HG03439 (cell line): ENCODE measurements at regions not wholly inside any gene's neighbourhood (a gene's known extent, or its start where the extent isn't known, plus 50 kb on each side); places are given as distances from the start of the nearest gene placed in this dataset.
"Not testable (repeated sequence)": the region's sequence is repeated elsewhere in the genome, so short reads cannot be mapped to it uniquely, and the experiment has no call there.

Source experiments
- ATAC-seq: cut with Tn5 transposase; IDR thresholded peaks from one replicate; pipeline ENCODE4 v1.9.1; 2021; ENCODE audit warnings: mild to moderate bottlenecking, moderate library complexity; ENCODE audit not compliant: unreplicated experiment

DNA sequence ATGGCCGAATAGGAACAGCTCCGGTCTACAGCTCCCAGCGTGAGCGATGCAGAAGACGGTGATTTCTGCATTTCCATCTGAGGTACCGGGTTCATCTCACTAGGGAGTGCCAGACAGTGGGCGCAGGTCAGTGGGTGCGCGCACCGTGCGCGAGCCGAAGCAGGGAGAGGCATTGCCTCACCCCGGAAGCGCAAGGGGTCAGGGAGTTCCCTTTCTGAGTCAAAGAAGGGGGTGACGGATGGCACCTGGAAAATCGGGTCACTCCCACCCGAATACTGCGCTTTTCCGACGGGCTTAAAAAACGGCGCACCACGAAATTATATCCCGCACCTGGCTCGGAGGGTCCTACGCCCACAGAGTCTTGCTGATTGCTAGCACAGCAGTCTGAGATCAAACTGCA, 572.8 kb upstream of the AGA start:
- not testable (repeated sequence) for ATAC-seq

DNA sequence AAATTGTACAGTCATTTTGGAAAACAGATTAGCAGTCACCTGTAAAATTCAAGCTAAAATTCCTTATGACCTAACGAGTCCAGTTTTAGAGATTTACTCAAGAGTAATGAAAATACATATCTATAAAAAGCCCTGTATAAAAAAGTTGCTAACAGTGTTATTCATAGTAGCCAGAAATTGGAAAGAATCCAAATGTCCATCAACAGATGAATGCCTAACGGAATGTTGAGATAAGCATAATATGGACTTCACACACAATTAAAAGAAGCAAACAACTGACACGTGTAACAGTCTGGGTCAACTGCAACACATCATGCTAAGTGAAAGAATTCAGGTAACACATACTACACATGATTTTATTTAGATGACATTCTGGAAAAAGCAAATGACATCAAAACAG, 584.8 kb upstream of the AGA start:
- no peak for ATAC-seq

DNA sequence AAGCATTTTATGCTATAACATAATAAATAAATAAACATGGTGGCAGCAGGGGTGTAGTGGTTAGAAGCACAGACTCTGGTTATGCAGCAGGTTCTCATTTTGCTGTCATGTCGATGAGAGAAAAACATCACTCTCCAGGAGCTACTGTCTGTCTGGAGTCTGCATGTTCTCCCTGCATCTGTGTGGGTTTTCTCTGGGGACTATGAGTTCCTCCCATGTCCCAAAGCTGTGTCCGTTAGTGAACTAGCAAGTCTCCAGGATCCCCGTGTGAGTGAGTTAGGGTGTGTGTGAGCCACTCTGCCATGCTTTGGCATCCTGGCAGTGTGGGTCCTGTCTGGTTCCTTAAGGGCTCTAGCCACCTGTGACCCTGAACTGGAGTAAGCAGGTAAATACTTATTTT, 585.6 kb upstream of the AGA start:
- ATAC-seq = no peak

DNA sequence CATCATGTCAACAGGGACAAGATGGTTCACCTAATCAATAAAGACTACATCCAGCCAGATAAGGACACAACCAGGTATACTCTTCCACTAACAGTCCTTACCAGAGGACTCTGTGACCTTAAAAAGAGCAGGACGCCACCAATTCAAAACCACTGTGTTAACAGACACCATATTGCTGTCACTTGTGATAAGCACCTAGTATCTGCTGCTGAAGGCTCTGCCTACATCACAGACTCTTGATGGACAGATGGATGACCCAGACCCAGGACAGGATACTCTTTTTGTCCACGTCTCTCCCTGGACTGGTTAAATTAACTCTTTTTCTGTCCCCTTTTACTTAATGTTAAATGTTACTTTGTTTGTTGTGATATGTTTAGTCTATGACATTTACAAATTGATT, 586.2 kb upstream of the AGA start:
- no peak for ATAC-seq

DNA sequence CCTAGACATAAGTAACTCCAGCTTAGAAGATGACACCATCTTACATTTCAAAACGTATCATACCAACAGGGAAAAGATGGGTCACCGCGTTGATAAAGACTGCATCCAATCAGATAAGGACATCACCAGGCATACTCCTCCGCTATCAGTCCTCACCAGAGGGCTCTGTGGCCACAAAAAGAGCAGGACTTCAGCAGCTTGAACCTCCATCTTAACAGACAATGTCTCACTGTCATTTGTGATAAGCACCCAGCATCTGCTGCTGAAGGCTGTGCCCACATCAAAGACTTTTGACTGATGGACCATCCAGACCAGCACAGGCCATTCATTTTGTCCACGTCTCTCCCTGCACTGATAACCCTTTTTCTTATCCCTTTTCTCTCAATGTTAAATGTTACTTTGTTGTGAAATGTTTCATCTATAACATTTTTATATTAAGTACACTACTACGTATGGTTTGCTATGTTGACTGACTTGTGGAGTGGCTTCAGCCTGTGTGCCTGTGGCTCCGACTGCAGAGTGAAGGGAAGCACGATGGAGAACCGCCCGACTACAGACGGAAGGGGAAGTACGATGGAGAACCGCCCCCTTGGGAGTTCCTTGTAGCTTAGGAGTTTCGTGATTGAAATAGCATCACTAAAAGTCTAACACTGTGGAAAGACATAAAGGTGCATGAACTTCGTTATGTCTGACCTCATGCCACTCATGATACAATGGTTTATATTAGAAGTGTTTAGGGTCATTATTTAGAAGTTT, 595.4 kb upstream of the AGA start:
- no peak for ATAC-seq

DNA sequence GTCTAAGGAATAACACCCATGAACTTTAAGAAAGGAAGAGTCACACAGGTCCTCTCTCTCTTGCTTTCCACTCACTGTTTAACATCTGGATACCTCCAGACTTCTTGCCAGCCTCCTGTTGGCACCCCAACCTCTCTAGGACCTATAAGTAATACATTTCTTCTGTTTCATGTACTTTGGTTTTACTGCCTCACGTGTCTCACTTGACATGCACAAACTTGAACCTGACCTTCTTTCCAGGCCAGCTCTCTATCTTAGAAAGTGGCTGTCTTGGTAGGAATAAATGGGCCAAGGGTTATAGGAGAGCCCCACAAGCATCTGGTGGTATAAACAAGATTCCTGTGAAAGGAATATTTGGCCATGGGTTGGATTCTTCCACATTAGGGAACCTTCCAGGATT, 614.8 kb upstream of the AGA start:
- no peak for ATAC-seq

DNA sequence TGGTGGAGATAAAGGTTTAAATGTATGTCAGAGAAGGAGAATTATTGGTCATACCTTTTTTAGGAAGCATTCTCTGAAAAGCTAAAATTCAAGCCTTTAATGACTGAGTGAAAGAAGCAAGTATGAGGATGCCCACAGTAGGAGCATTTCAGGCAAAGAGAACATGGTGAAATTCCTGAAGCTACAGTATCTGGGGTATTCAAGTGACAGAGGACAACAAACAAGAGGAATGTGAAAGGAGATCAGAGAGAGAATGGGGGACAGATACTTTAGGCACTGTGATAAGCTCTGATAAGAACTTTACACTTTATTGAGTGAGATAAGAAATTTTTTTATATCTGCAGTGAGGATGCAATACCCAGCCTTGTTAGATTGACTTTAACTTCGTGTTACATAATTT, 621.3 kb upstream of the AGA start:
- ATAC-seq = no peak

DNA sequence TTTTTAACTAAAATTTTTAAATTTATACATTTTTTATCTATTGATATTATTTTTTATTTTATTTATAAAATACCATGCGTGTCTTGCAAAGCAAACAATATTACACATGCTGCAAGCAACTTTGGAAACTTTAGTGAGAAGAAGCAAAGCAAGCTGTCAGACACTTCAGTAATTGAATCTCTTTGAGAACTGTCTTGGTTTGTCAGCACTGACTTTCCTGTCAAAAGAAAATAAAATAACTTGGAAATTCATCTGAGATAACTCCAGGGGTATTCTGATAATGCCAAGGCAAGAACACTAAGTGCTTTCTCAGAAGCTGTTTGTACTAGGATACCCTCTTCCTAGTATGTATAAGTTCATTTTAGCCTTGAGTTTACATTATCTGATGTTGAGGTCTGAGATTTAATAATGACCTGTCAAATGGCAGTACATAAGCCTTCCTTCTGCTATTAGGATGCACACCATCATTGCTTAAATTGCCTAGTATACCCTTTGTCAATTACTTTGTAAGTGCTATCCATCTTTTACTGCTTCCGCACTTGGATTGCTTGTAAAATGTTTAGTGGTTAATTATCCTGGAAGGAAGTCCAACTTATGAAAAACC, 624.2 kb upstream of the AGA start:
- no peak for ATAC-seq

DNA sequence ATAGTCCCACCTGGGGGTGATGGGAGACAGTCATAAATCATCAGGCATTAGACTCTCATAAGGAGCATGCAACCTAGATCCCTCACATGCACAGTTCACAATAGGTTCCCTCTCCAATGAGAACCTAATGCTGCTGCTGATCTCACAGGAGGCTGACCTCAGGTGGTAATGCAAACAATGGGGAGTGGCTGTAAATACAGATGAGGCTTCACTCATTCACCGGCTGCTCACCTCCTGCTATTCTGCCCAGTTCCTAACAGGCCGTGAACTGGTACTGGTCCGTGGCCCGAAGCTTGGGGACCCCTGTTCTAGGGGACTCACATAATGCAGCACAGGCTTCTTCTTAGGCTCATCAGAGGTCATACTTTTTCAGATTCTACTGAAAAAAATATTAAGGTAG, 625.9 kb upstream of the AGA start:
- no peak for ATAC-seq

DNA sequence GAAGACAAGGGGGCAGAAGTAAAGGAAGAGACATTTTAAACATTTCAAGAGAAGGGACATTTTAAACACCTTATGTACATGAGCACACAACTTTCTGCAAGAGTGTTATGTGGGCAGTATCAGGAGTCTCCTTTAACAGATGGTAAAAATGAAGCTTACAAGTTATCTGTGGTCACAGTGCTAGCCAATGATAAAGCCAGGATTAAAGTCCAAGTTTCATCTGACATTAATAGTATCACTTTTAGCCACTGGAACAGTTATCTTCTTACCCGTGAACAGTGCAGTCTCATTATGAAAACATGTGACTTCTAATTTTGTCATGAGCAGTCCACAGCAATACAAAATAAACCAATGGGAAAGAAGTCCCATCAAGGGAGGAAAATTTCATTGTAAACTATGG, 627.9 kb upstream of the AGA start:
- ATAC-seq = no peak

DNA sequence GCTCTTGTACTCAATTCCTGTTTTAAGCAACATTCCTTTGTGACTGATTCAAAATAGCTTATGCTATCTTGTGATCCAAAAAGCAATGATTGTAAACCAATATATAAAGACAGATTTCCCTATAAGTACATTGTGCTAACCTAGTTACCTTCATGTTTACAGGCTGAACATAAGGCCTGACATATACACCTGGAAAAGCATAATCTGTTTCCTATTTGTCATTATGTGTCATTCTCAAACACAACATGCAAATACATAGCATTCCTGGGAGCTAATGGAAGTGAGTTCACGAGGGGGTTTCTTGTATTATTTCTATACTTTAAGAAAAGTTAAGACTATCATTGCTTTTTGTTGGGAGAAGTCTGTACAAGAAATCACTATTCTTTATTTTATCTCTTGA, 638.1 kb upstream of the AGA start:
- ATAC-seq = no peak

DNA sequence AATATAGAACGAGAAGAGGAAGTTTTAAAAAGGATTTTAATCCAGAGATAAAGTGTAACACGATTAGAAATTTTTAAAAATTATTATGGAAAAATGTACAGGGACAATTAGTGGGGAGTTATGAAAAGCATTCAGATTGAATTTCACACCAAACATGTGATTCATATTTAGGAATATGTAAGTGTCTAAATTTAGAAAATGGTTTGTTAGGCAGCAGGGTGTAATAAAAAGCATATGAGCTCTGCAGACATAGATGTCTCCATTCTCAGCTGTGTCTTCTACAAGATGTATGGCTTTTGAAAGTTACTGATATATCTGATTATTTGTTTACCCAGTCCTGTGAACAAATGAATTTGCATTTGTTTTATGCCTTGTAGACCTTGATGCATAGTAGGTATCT, 638.9 kb upstream of the AGA start:
- ATAC-seq = no peak

DNA sequence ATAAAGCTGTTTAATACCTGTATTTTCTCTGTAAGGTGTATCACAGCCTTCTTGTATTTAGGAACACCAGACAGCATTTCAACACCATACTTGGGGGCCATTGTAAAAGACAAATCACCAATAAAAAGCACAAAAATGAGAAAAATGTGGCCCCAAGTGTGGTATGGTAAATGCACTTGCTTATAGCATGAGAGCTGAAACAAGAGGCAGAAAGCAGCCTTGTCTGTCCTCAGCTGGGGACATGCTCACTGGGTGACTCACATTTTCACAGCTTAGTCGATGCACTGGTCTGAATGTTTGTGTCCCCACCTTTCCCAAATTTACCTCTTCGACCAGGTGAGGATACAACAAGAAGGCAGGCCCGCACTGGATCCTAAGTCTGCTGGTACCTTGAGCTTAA, 639.7 kb upstream of the AGA start:
- no peak for ATAC-seq

DNA sequence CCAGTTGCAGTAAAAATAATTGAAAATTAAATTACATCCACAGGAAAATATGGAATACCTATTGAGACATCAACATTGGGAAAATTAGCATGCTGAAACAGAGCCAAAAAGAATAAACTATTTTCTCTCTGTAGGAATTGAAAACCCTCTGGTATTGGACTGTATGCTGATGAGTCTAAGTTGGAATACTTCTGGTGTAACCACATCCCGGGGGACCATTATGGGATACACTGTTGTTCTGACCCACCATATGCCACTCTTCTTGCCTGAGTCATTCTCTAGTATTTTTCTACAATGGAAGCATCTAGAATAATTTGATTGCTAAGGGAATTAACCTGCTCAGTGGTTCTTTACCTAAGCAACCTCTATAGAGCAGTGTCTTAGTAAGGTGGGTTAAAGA, 640.7 kb upstream of the AGA start:
- no peak for ATAC-seq

DNA sequence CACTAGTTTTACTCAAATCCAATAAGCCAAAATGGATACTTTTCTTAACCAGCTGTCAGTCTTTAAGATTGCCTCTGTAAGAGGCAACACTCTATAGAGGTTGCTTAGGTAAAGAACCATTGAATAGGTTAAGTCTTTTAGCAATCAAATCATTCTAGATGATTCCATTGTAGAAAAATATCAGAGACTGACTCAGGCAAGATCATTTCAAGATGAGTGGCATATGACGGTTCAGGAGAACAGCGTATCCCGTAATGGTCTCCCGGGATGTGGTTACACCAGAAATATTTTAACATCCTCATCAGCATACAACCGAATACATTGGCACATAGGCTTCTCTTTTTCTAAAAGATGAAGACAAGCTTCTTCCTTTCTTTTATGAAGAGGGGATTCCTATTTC, 641.7 kb upstream of the AGA start:
- ATAC-seq = no peak

DNA sequence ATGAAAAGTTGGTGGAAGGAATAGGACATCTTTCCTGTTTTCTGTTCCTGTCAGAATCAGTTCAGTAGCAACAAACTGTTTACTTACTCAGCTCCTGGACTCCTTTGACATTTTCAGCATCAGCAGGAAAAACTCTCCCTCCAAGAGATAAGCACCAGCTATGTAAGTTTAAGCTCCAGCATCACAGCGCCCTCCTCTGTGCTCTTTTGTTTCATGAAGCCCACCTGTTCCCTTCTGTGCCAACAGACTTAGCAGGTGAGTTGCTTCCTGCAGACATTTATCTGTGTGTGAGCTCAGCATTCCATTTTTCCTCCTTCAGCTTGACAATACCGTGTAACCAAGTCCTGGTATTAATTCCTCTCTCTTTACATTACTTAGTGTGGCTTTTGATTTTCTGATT, 644.1 kb upstream of the AGA start:
- no peak for ATAC-seq

DNA sequence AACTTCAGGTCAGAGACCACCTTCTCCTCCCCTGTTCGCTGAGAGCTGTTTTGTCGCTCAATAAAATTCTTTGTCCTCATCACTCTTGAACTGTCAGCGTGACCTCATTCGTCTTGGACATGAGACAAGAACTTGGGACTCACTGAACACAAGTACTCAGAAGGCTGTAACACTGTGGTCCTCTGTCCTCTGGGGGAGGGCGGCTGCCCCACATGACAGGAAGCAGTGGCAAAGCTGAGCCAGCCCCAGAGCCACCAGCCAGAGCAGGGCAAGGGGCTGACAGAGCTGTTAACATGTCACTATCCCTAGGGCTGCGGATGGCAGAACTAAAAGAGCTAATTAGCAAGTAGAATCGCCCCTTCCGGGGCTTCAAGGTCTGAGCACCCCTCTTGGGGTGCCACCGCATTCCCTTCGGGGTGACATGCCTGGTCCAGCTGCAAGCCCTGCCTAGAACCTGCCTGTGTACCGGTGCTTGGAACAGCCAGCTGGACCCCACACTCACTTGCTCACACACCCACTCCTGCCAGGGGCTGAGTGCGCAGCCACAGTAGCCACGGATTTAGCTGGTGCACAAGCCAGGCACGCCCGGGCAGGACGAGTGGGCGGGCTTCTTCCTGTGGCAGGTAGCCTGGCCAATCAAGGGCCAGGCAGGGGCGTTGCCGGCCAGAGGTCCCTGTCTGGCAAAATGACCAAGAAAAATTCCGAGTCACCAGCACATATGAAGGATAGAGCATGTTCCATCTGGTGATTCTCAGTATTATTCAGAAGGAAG, 648.6 kb upstream of the AGA start:
- ATAC-seq = no peak

DNA sequence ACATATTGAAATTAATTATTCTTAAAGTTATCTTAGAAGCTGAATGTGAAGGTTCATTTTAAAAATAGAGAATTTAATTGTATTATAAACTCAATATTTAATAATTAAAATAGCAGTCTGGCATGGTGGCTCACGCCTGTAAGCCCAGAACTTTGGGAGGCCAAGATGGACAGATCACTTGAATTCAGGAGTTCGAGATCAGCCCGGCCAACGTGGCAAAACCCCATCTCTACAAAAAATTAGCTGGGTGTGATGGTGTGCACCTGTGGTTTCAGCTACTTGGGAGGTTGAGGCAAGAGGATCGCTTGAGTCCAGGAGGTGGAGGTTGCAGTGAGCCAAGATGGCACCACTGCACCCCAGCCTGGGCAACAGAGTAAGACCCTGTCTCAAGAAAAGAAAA, 659.9 kb upstream of the AGA start:
- ATAC-seq = no peak

DNA sequence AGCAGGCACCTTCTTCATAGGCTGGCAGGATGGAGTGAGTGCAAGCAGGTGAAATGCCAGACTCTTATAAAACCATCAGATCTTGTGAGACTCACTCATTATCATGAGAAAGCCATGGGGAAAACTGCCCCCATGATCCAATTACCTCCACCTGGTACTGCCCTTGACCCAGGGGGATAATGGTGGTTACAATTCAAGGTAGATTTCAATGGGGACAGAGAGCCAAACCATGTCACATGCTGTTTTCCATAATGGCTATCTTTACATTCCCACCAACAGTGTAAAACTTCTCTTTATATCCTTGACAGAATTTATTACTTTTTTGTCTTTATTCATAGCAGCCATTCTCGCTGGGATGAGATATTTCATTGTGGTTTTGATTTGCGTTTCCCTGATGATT, 663.0 kb upstream of the AGA start:
- ATAC-seq = no peak

DNA sequence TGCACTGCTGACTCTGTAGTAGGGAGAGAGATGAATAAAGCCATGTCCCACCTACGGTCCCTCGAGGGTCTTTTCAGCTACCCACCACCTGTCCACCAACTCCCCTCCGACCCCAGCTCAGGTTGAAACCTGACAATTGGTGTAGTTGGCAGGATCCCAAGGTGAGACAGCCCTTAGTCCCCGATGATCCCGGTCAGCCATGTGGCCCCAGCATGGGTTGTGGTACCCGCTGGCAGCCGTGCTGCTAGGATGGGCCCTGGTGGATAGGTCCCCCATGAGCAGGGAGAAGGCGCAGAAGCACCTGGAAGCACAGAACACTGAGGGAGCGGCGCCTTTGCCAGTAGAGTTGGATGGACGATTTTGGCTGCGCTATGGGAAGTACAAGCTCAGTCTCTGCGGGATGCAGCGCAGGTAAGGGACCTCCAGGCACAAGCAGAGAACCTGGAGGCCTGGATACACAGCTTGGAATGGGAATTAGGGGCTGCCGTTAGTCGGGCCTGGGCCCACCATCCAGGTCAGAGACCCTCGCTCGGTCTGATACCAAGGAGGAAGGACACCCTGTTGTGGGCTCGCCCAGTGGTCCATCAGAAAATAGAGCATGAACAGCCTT, 694.6 kb upstream of the AGA start:
- ATAC-seq = no peak

DNA sequence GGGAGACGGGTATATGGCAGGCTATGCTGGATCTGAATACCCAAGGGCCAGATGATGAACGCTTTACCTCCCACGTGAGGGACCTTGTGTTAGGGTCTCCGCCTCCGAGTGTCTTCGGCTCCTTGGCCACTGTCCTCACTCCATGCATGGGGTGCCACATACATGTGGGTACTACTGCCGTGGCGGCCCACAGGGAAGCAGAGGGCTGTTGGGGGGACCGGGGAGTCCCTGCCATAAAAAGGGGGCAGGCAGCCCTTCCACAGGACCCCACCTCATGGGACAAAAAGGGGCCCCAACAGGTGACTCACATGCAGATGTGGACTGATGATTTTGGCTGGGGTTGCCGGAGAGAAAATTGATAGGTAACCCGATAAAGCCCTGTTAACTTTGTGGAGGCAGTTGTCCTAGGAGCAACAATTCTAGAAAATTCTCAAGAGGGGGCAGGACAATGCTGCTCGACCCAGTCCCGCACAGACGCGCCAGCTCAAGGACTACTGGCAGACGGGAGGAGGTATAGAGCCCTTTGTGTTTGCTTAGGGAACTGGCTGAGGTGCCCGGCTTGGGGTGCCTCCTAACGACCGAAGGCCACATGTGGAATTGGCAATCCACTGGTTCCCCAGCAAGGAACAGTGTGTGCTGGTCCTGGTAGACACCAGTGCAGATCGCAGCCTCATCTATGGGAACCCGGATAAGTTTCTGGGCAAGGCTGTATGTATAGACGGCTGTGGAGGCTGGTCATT, 695.7 kb upstream of the AGA start:
- no peak for ATAC-seq
